Activated T-cell treated with anti-CD3 and anti-CD28 coated beads, Interleukin-2, amount 50 U/mL, for 24 hours (primary cell): ENCODE measurements at regions not wholly inside any gene's neighbourhood (a gene's known extent, or its start where the extent isn't known, plus 50 kb on each side); places are given as distances from the start of the nearest gene placed in this dataset.

ENCODE experiments used
- DNase-seq: peaks from one replicate; pipeline ENCODE4 v3.0.0-alpha.2; 2020
- H3K27ac Mint-ChIP-seq: 2 replicates; pipeline ENCODE4 v1.8.0; 2020; ENCODE audit warnings: mild to moderate bottlenecking, mixed read lengths
- H3K27me3 Mint-ChIP-seq: 2 replicates; pipeline ENCODE4 v1.8.0; 2020; ENCODE audit warnings: mixed read lengths
- H3K36me3 Mint-ChIP-seq: 2 replicates; pipeline ENCODE4 v1.8.0; 2020; ENCODE audit warnings: low read depth, mixed read lengths
- H3K4me1 Mint-ChIP-seq: 2 replicates; pipeline ENCODE4 v1.8.0; 2020; ENCODE audit warnings: low read depth, mixed read lengths
- H3K4me3 Mint-ChIP-seq: 2 replicates; pipeline ENCODE4 v1.8.0; 2020; ENCODE audit warnings: mild to moderate bottlenecking, moderate library complexity, mixed read lengths
- H3K9me3 Mint-ChIP-seq: 2 replicates; pipeline ENCODE4 v1.8.0; 2020; ENCODE audit warnings: mixed read lengths

- DNase-seq: no peak
- H3K9me3 Mint-ChIP-seq: no peaks in the 10 kb centered on the region
- no peaks in the 10 kb centered on the region for H3K36me3 Mint-ChIP-seq
- H3K4me1 Mint-ChIP-seq: no peaks in the 10 kb centered on the region
- no peak overlapping the region for H3K4me3 Mint-ChIP-seq
- peaks cover 38% of the 10 kb centered on the region for H3K27me3 Mint-ChIP-seq
- no peak overlapping the region for H3K27ac Mint-ChIP-seq
These were observed 148.6 kb upstream of the CPSF6 start for GRCh38 chr12:69090722-69091121.

- DNase-seq: no peak
- no peaks in the 10 kb centered on the region for H3K4me1 Mint-ChIP-seq
- H3K36me3 Mint-ChIP-seq: no peaks in the 10 kb centered on the region
- H3K27ac Mint-ChIP-seq: no peak overlapping the region
- H3K4me3 Mint-ChIP-seq: no peak overlapping the region
- peaks cover 38% of the 10 kb centered on the region for H3K27me3 Mint-ChIP-seq
- no peaks in the 10 kb centered on the region for H3K9me3 Mint-ChIP-seq
These were observed 147.8 kb upstream of the CPSF6 start for GRCh38 chr12:69091442-69092017.

GRCh38 chr12:69092137-69092536, 147.2 kb upstream of the CPSF6 start:
- DNase-seq: no peak
- H3K27me3 Mint-ChIP-seq: peaks cover 34% of the 10 kb centered on the region
- no peaks in the 10 kb centered on the region for H3K36me3 Mint-ChIP-seq
- H3K9me3 Mint-ChIP-seq: no peaks in the 10 kb centered on the region
- H3K4me1 Mint-ChIP-seq: no peaks in the 10 kb centered on the region
- no peak overlapping the region for H3K27ac Mint-ChIP-seq
- no peak overlapping the region for H3K4me3 Mint-ChIP-seq

- no peak overlapping the region for H3K27ac Mint-ChIP-seq
- no peaks in the 10 kb centered on the region for H3K9me3 Mint-ChIP-seq
- no peaks in the 10 kb centered on the region for H3K36me3 Mint-ChIP-seq
- no peak for DNase-seq
- H3K4me1 Mint-ChIP-seq: peaks cover 6% of the 10 kb centered on the region
- H3K4me3 Mint-ChIP-seq: no peak overlapping the region
- H3K27me3 Mint-ChIP-seq: peaks cover 28% of the 10 kb centered on the region
These were observed 144.7 kb upstream of the CPSF6 start for GRCh38 chr12:69094606-69095216.

- no peak for DNase-seq
- Mint-ChIP-seq H3K36me3 (no peaks in the 10 kb centered on the region), H3K27me3 (peaks cover 23% of the 10 kb centered on the region), H3K9me3 (no peaks in the 10 kb centered on the region), H3K27ac (no peak overlapping the region), H3K4me1 (peaks cover 6% of the 10 kb centered on the region), H3K4me3 (no peak overlapping the region)
These were observed 143.4 kb upstream of the CPSF6 start for GRCh38 chr12:69095765-69096477.

- Mint-ChIP-seq H3K4me3 (no peak overlapping the region), H3K27ac (no peak overlapping the region), H3K9me3 (no peaks in the 10 kb centered on the region), H3K27me3 (peaks cover 23% of the 10 kb centered on the region), H3K4me1 (peaks cover 6% of the 10 kb centered on the region), H3K36me3 (no peaks in the 10 kb centered on the region)
- DNase-seq: no peak
These were observed 142.6 kb upstream of the CPSF6 start for GRCh38 chr12:69096669-69097335.

GRCh38 chr12:69097619-69098368, 141.6 kb upstream of the CPSF6 start:
- Mint-ChIP-seq H3K27ac (no peak overlapping the region), H3K27me3 (peaks cover 16% of the 10 kb centered on the region), H3K4me1 (peaks cover 7% of the 10 kb centered on the region), H3K4me3 (no peak overlapping the region), H3K36me3 (no peaks in the 10 kb centered on the region), H3K9me3 (no peaks in the 10 kb centered on the region)
- no peak for DNase-seq

- Mint-ChIP-seq H3K9me3 (no peaks in the 10 kb centered on the region), H3K4me1 (peaks cover 9% of the 10 kb centered on the region), H3K27me3 (peaks cover 6% of the 10 kb centered on the region), H3K36me3 (no peaks in the 10 kb centered on the region), H3K4me3 (no peak overlapping the region), H3K27ac (no peak overlapping the region)
- no peak for DNase-seq
These were observed 140.1 kb upstream of the CPSF6 start for GRCh38 chr12:69099201-69099837.

- DNase-seq: no peak
- H3K27ac Mint-ChIP-seq: no peak overlapping the region
- no peaks in the 10 kb centered on the region for H3K9me3 Mint-ChIP-seq
- H3K27me3 Mint-ChIP-seq: peaks cover 6% of the 10 kb centered on the region
- no peak overlapping the region for H3K4me3 Mint-ChIP-seq
- H3K4me1 Mint-ChIP-seq: peaks cover 9% of the 10 kb centered on the region
- H3K36me3 Mint-ChIP-seq: no peaks in the 10 kb centered on the region
These were observed 137.9 kb upstream of the CPSF6 start for GRCh38 chr12:69101505-69101904.

GRCh38 chr12:69102856-69103255, 136.5 kb upstream of the CPSF6 start:
- no peak overlapping the region for H3K4me3 Mint-ChIP-seq
- peaks cover 6% of the 10 kb centered on the region for H3K27me3 Mint-ChIP-seq
- H3K9me3 Mint-ChIP-seq: no peaks in the 10 kb centered on the region
- no peak for DNase-seq
- H3K36me3 Mint-ChIP-seq: no peaks in the 10 kb centered on the region
- no peak overlapping the region for H3K27ac Mint-ChIP-seq
- H3K4me1 Mint-ChIP-seq: peaks cover 9% of the 10 kb centered on the region

GRCh38 chr12:69105101-69105962, 134.0 kb upstream of the CPSF6 start:
- peaks cover 3% of the 10 kb centered on the region for H3K4me1 Mint-ChIP-seq
- no peak overlapping the region for H3K27ac Mint-ChIP-seq
- no peaks in the 10 kb centered on the region for H3K36me3 Mint-ChIP-seq
- H3K27me3 Mint-ChIP-seq: no peaks in the 10 kb centered on the region
- H3K4me3 Mint-ChIP-seq: no peak overlapping the region
- H3K9me3 Mint-ChIP-seq: no peaks in the 10 kb centered on the region
- DNase-seq: no peak

- Mint-ChIP-seq H3K4me1 (peaks cover 3% of the 10 kb centered on the region), H3K27ac (no peak overlapping the region), H3K27me3 (no peaks in the 10 kb centered on the region), H3K9me3 (no peaks in the 10 kb centered on the region), H3K4me3 (no peak overlapping the region), H3K36me3 (no peaks in the 10 kb centered on the region)
- DNase-seq: no peak
These were observed 132.8 kb upstream of the CPSF6 start for GRCh38 chr12:69106482-69107118.

- no peak for DNase-seq
- H3K9me3 Mint-ChIP-seq: no peaks in the 10 kb centered on the region
- no peaks in the 10 kb centered on the region for H3K27me3 Mint-ChIP-seq
- no peak overlapping the region for H3K27ac Mint-ChIP-seq
- H3K4me3 Mint-ChIP-seq: no peak overlapping the region
- H3K4me1 Mint-ChIP-seq: peaks cover 3% of the 10 kb centered on the region
- H3K36me3 Mint-ChIP-seq: no peaks in the 10 kb centered on the region
These were observed 131.8 kb upstream of the CPSF6 start for GRCh38 chr12:69107541-69107940.
